ACC112 (cell line): ENCODE measurements at regions not wholly inside any gene's neighbourhood (a gene's known extent, or its start where the extent isn't known, plus 50 kb on each side); places are given as distances from the start of the nearest gene placed in this dataset.

Experiments
- H2AFZ ChIP-seq: fragments of 200-600 bp; sonication (generic); one replicate; pipeline ENCODE4 v1.6.0; 2017; ENCODE audit warnings: antibody characterized with exemption, low read length; ENCODE audit not compliant: unreplicated experiment
- H3K27ac ChIP-seq: fragments of 200-600 bp; sonication (generic); 2 replicates; pipeline ENCODE4 v1.5.1; 2014; ENCODE audit warnings: low read depth, mild to moderate bottlenecking, antibody characterized with exemption, low read length, moderate library complexity
- H3K27me3 ChIP-seq: fragments of 200-600 bp; sonication (generic); 2 replicates; pipeline ENCODE4 v1.6.1; 2014; ENCODE audit warnings: mild to moderate bottlenecking, antibody characterized with exemption, low read length, moderate library complexity, mixed read lengths; ENCODE audit not compliant: insufficient read depth
- H3K36me3 ChIP-seq: fragments of 200-600 bp; sonication (generic); 2 replicates; pipeline ENCODE4 v1.6.1; 2016; ENCODE audit warnings: mild to moderate bottlenecking, antibody characterized with exemption, low read length, moderate library complexity, mixed read lengths; ENCODE audit not compliant: insufficient read depth
- H3K4me1 ChIP-seq: fragments of 200-600 bp; sonication (generic); one replicate; pipeline ENCODE4 v1.6.1; 2016; ENCODE audit warnings: low read length, mixed read lengths; ENCODE audit not compliant: insufficient read depth, unreplicated experiment, control insufficient read depth
- H3K4me3 ChIP-seq: fragments of 200-600 bp; sonication (generic); 2 replicates; pipeline ENCODE4 v1.5.1; 2014; ENCODE audit warnings: mild to moderate bottlenecking, low read depth, low read length
- H3K79me2 ChIP-seq: fragments of 200-600 bp; sonication (generic); one replicate; pipeline ENCODE4 v1.6.0; 2016; ENCODE audit warnings: low read length; ENCODE audit not compliant: control insufficient read depth, unreplicated experiment, insufficient read depth

GRCh38 chr5:167587772-167588437, 703.5 kb upstream of the WWC1 start:
- Histone ChIP-seq H3K4me3 (no peak overlapping the region), H3K4me1 (no peaks in the 10 kb centered on the region), H3K27me3 (no peaks in the 10 kb centered on the region), H3K36me3 (no peaks in the 10 kb centered on the region), H2AFZ (no peak overlapping the region), H3K79me2 (no peaks in the 10 kb centered on the region), H3K27ac (no peak overlapping the region)

- no peaks in the 10 kb centered on the region for H3K36me3 ChIP-seq
Measured at GRCh38 chr5:167592114-167592513, 699.3 kb upstream of the WWC1 start.

GRCh38 chr5:167593329-167594060, 698.0 kb upstream of the WWC1 start:
- Histone ChIP-seq H3K27me3 (no peaks in the 10 kb centered on the region), H2AFZ (no peak overlapping the region), H3K79me2 (no peaks in the 10 kb centered on the region), H3K4me1 (no peaks in the 10 kb centered on the region), H3K4me3 (no peak overlapping the region), H3K27ac (no peak overlapping the region), H3K36me3 (no peaks in the 10 kb centered on the region)

More at GRCh38 chr5:167592114-167592513, 699.3 kb upstream of the WWC1 start:
- Histone ChIP-seq H3K27ac (no peak overlapping the region), H2AFZ (no peak overlapping the region), H3K4me1 (no peaks in the 10 kb centered on the region), H3K79me2 (no peaks in the 10 kb centered on the region), H3K4me3 (no peak overlapping the region), H3K27me3 (no peaks in the 10 kb centered on the region)

GRCh38 chr5:167594061-167594435, 697.4 kb upstream of the WWC1 start:
- H3K36me3 ChIP-seq, result no peaks in the 10 kb centered on the region
- H3K27ac ChIP-seq, result no peak overlapping the region
- no peak overlapping the region for H2AFZ ChIP-seq
- no peaks in the 10 kb centered on the region for H3K27me3 ChIP-seq
- no peaks in the 10 kb centered on the region for H3K4me1 ChIP-seq
- no peaks in the 10 kb centered on the region for H3K79me2 ChIP-seq
- H3K4me3 ChIP-seq, result no peak overlapping the region

GRCh38 chr5:167594750-167595149, 696.7 kb upstream of the WWC1 start:
- Histone ChIP-seq H3K79me2 (no peaks in the 10 kb centered on the region), H3K36me3 (no peaks in the 10 kb centered on the region), H3K27me3 (no peaks in the 10 kb centered on the region), H2AFZ (no peak overlapping the region), H3K27ac (no peak overlapping the region), H3K4me3 (no peak overlapping the region), H3K4me1 (no peaks in the 10 kb centered on the region)

- H3K36me3 ChIP-seq, result no peaks in the 10 kb centered on the region
- no peak overlapping the region for H2AFZ ChIP-seq
- no peak overlapping the region for H3K27ac ChIP-seq
- no peaks in the 10 kb centered on the region for H3K27me3 ChIP-seq
- H3K79me2 ChIP-seq, result no peaks in the 10 kb centered on the region
- no peaks in the 10 kb centered on the region for H3K4me1 ChIP-seq
- no peak overlapping the region for H3K4me3 ChIP-seq
Measured at GRCh38 chr5:167595196-167595595, 696.2 kb upstream of the WWC1 start.

GRCh38 chr5:167598166-167598565, 693.3 kb upstream of the WWC1 start:
- Histone ChIP-seq H3K27me3 (no peaks in the 10 kb centered on the region), H3K4me3 (no peak overlapping the region), H3K79me2 (no peaks in the 10 kb centered on the region), H3K36me3 (no peaks in the 10 kb centered on the region), H3K27ac (no peak overlapping the region), H2AFZ (no peak overlapping the region), H3K4me1 (no peaks in the 10 kb centered on the region)

GRCh38 chr5:167602067-167602466, 689.4 kb upstream of the WWC1 start:
- H3K36me3 ChIP-seq, result no peaks in the 10 kb centered on the region
- H3K4me1 ChIP-seq, result no peaks in the 10 kb centered on the region
- H2AFZ ChIP-seq, result peak overlapping the region; percentile 73
- no peaks in the 10 kb centered on the region for H3K79me2 ChIP-seq
- H3K4me3 ChIP-seq, result peak overlapping the region; percentile 19; the same call in 1 of the 2 replicates
- H3K27me3 ChIP-seq, result no peaks in the 10 kb centered on the region
- H3K27ac ChIP-seq, result no peak overlapping the region

- Histone ChIP-seq H2AFZ (no peak overlapping the region), H3K4me3 (no peak overlapping the region), H3K4me1 (no peaks in the 10 kb centered on the region), H3K27me3 (no peaks in the 10 kb centered on the region), H3K27ac (no peak overlapping the region), H3K79me2 (no peaks in the 10 kb centered on the region), H3K36me3 (no peaks in the 10 kb centered on the region)
Measured at GRCh38 chr5:167603135-167603534, 688.3 kb upstream of the WWC1 start.

GRCh38 chr5:167608390-167609272, 682.8 kb upstream of the WWC1 start:
- H3K36me3 ChIP-seq, result no peaks in the 10 kb centered on the region
- no peak overlapping the region for H3K27ac ChIP-seq
- no peak overlapping the region for H3K4me3 ChIP-seq
- H3K27me3 ChIP-seq, result no peaks in the 10 kb centered on the region
- no peaks in the 10 kb centered on the region for H3K4me1 ChIP-seq
- H2AFZ ChIP-seq, result no peak overlapping the region
- no peaks in the 10 kb centered on the region for H3K79me2 ChIP-seq
